HG03139 (cell line): ENCODE measurements at regions not wholly inside any gene's neighbourhood (a gene's known extent, or its start where the extent isn't known, plus 50 kb on each side); places are given as distances from the start of the nearest gene placed in this dataset.
"Not testable (repeated sequence)": the region's sequence is repeated elsewhere in the genome, so short reads cannot be mapped to it uniquely, and the experiment has no call there.

ENCODE experiments used
- ATAC-seq: cut with Tn5 transposase; IDR thresholded peaks from one replicate; pipeline ENCODE4 v1.9.1; 2021; ENCODE audit not compliant: unreplicated experiment

- no peak for ATAC-seq
Measured at GRCh38 chr12:59407799-59408198, 188.0 kb upstream of the SLC16A7 start.

GRCh38 chr12:59405992-59406391 is 189.8 kb upstream of the SLC16A7 start:
- peak; percentile 86 for ATAC-seq

- ATAC-seq = no peak
Measured at GRCh38 chr12:59404109-59404650, 191.6 kb upstream of the SLC16A7 start.

- ATAC-seq = peak; percentile 52
Measured at GRCh38 chr12:59403259-59403932, 192.4 kb upstream of the SLC16A7 start.

GRCh38 chr12:59401862-59402261 is 194.0 kb upstream of the SLC16A7 start:
- ATAC-seq = no peak

GRCh38 chr12:59398164-59398563 is 197.7 kb upstream of the SLC16A7 start:
- ATAC-seq = no peak

- no peak for ATAC-seq
Measured at GRCh38 chr12:59396919-59397318, 198.9 kb upstream of the SLC16A7 start.

- no peak for ATAC-seq
Measured at GRCh38 chr12:59396519-59396918, 199.3 kb upstream of the SLC16A7 start.

GRCh38 chr12:59395310-59395709 is 200.5 kb upstream of the SLC16A7 start:
- ATAC-seq = not testable (repeated sequence)

GRCh38 chr12:59393506-59393905 is 202.3 kb upstream of the SLC16A7 start:
- no peak for ATAC-seq

- ATAC-seq = no peak
Measured at GRCh38 chr12:59389968-59390576, 205.8 kb upstream of the SLC16A7 start.

- ATAC-seq = no peak
Measured at GRCh38 chr12:59388694-59389093, 207.1 kb upstream of the SLC16A7 start.

- ATAC-seq = no peak
Measured at GRCh38 chr12:59388176-59388575, 207.7 kb upstream of the SLC16A7 start.

GRCh38 chr12:59386236-59386635 is 209.6 kb upstream of the SLC16A7 start:
- ATAC-seq = no peak

GRCh38 chr12:59383079-59383822 is 212.6 kb upstream of the SLC16A7 start:
- no peak for ATAC-seq

- no peak for ATAC-seq
Measured at GRCh38 chr12:59382282-59383078, 213.3 kb upstream of the SLC16A7 start.

- no peak for ATAC-seq
Measured at GRCh38 chr12:59381106-59381505, 214.7 kb upstream of the SLC16A7 start.

- no peak for ATAC-seq
Measured at GRCh38 chr12:59375633-59376032, 220.2 kb upstream of the SLC16A7 start.

GRCh38 chr12:59374783-59375182 is 221.0 kb upstream of the SLC16A7 start:
- ATAC-seq = no peak

GRCh38 chr12:59372956-59373355 is 222.9 kb upstream of the SLC16A7 start:
- ATAC-seq = no peak

GRCh38 chr12:59370933-59371332 is 224.9 kb upstream of the SLC16A7 start:
- no peak for ATAC-seq
